Neuronal stem cell (in vitro differentiated cells): ENCODE measurements at regions not wholly inside any gene's neighbourhood (a gene's known extent, or its start where the extent isn't known, plus 50 kb on each side); places are given as distances from the start of the nearest gene placed in this dataset.
"Not testable (repeated sequence)": the region's sequence is repeated elsewhere in the genome, so short reads cannot be mapped to it uniquely, and the experiment has no call there.

ENCODE experiments used
- DNase-seq: peaks from one replicate; pipeline ENCODE4 v3.0.0-alpha.2; 2013; ENCODE audit warnings: low spot score
- H2AFZ ChIP-seq: one replicate; pipeline ENCODE4 v1.6.1; 2013; ENCODE audit warnings: mild to moderate bottlenecking, low read length, inconsistent platforms
- H2AK5ac ChIP-seq: 2 replicates; pipeline ENCODE4 v1.6.1; 2013; ENCODE audit warnings: low read depth, mild to moderate bottlenecking, inconsistent platforms, low read length, moderate library complexity, mixed read lengths
- H2BK120ac ChIP-seq: 2 replicates; pipeline ENCODE4 v1.6.1; 2013; ENCODE audit warnings: low read depth, mild to moderate bottlenecking, inconsistent platforms, low read length, moderate library complexity, mixed read lengths
- H2BK12ac ChIP-seq: one replicate; pipeline ENCODE4 v1.6.1; 2013; ENCODE audit warnings: low read length, inconsistent platforms
- H2BK15ac ChIP-seq: 2 replicates; pipeline ENCODE4 v1.6.1; 2013; ENCODE audit warnings: mild to moderate bottlenecking, low read length, inconsistent platforms, mixed read lengths
- H2BK5ac ChIP-seq: one replicate; pipeline ENCODE4 v1.6.1; 2013; ENCODE audit warnings: inconsistent platforms, mild to moderate bottlenecking, low read length, moderate library complexity
- H3K14ac ChIP-seq: one replicate; pipeline ENCODE4 v1.6.1; 2013; ENCODE audit warnings: low read length, inconsistent platforms
- H3K18ac ChIP-seq: 2 replicates; pipeline ENCODE4 v1.6.1; 2013; ENCODE audit warnings: low read length, inconsistent platforms
- H3K23ac ChIP-seq: 2 replicates; pipeline ENCODE4 v1.6.1; 2013; ENCODE audit warnings: low read depth, mild to moderate bottlenecking, mixed read lengths, low read length, inconsistent platforms; ENCODE audit not compliant: poor library complexity
- H3K27ac ChIP-seq: replicated peaks from 3 replicates; pipeline ENCODE4 v1.5.1; 2013; ENCODE audit warnings: low read length, inconsistent platforms
- H3K27me3 ChIP-seq, 3 experiments: 2 replicates each; pipeline ENCODE4 v1.6.1; 2013; ENCODE audit warnings: low read length in 3 of 3, mild to moderate bottlenecking in 2 of 3, inconsistent platforms in 1 of 3, low read depth in 1 of 3, mixed read lengths in 1 of 3, moderate library complexity in 1 of 3; ENCODE audit not compliant: control insufficient read depth in 3 of 3, insufficient read depth in 3 of 3
- H3K36me3 ChIP-seq, 2 donors: replicated peaks in 1 of 2; 2 replicates each; pipeline ENCODE4 v1.6.1; 2013; ENCODE audit warnings: low read length in 2 of 2; ENCODE audit not compliant: control insufficient read depth in 2 of 2, insufficient read depth in 2 of 2
- H3K4ac ChIP-seq: 2 replicates; pipeline ENCODE4 v1.6.1; 2013; ENCODE audit warnings: inconsistent platforms, mild to moderate bottlenecking, low read length, moderate library complexity
- H3K4me1 ChIP-seq, 2 donors: 1 replicate in 1 of 2; 2 replicates in 1 of 2; pipeline ENCODE4 v1.6.1; 2013; ENCODE audit warnings: low read length in 2 of 2, low read depth in 1 of 2; ENCODE audit not compliant: control insufficient read depth in 2 of 2, insufficient read depth in 1 of 2
- H3K4me2 ChIP-seq: one replicate; pipeline ENCODE4 v1.6.1; 2013; ENCODE audit warnings: mild to moderate bottlenecking, low read length, inconsistent platforms; ENCODE audit not compliant: insufficient read depth, poor library complexity, severe bottlenecking
- H3K4me3 ChIP-seq, 2 donors: 2 replicates each; pipeline ENCODE4 v1.5.1; 2013; ENCODE audit warnings: low read length in 2 of 2, mild to moderate bottlenecking in 2 of 2, inconsistent platforms in 1 of 2, moderate library complexity in 1 of 2
- H3K79me1 ChIP-seq: one replicate; pipeline ENCODE4 v1.6.1; 2013; ENCODE audit warnings: low read depth, mild to moderate bottlenecking, inconsistent platforms, low read length, moderate library complexity
- H3K9ac ChIP-seq: one replicate; pipeline ENCODE4 v1.6.1; 2013; ENCODE audit warnings: mild to moderate bottlenecking, low read depth, low read length, inconsistent platforms; ENCODE audit not compliant: poor library complexity
- H3K9me3 ChIP-seq, 2 donors: replicated peaks in 1 of 2; 2 replicates each; pipeline versions ENCODE3 to v1.6.1; 2013; ENCODE audit warnings: low read length in 2 of 2, mild to moderate bottlenecking in 2 of 2, inconsistent platforms in 1 of 2, low read depth in 1 of 2, mixed read lengths in 1 of 2, moderate library complexity in 1 of 2; ENCODE audit not compliant: control insufficient read depth in 2 of 2, insufficient read depth in 1 of 2
- H4K8ac ChIP-seq: one replicate; pipeline ENCODE4 v1.6.1; 2013; ENCODE audit warnings: low read depth, mild to moderate bottlenecking, inconsistent platforms, low read length, moderate library complexity
- H4K91ac ChIP-seq: one replicate; pipeline ENCODE4 v1.6.1; 2013; ENCODE audit warnings: low read length, low read depth, mild to moderate bottlenecking, inconsistent platforms; ENCODE audit not compliant: poor library complexity
- WGBS, 2 donors: extraction: QIAGEN DNeasy Blood & Tissue Kit; methylation state at CpG; one replicate each; pipeline ENCODE4 v1.1.7; 2013; ENCODE audit warnings: missing lambda C conversion rate in 2 of 2, mixed read lengths in 1 of 2; ENCODE audit not compliant: insufficient read length in 2 of 2, insufficient replicate concordance in 1 of 2; ENCODE audit errors: extremely low coverage in 2 of 2; 5-methylcytosine and 5-hydroxymethylcytosine counted together

DNA sequence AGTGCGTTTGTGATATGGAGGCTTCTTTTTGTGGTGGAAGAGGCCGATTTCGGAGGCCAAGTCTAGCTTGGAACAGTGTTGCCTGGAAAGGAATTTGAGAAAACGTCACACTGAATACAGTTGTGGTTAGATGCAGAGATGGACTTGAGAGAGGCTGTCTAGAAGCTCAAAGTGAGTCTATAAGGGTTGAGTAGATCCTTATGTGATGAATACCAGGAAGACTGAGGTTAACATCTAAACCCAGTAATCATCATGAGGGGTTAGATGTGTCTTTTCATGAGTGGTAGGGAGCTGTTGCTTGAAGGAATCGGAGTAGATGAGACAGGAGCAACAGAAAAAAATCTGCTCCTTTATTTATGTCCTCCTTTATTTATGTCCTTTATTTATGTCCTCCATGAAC is 114.6 kb upstream of the IVNS1ABP start:
- no peaks in the 10 kb centered on the region for H3K36me3 ChIP-seq
- H2BK5ac ChIP-seq: no peak overlapping the region
- no peak overlapping the region for H3K23ac ChIP-seq
- no peak overlapping the region for H3K4me3 ChIP-seq
- no peak overlapping the region for H3K4me2 ChIP-seq
- H3K4ac ChIP-seq: no peak overlapping the region
- H3K27me3 ChIP-seq: no peaks in the 10 kb centered on the region
- H3K27ac ChIP-seq: no peak overlapping the region
- no peak overlapping the region for H4K8ac ChIP-seq
- no peak overlapping the region for H3K9ac ChIP-seq
- no peak overlapping the region for H2BK15ac ChIP-seq
- no peak overlapping the region for H2BK120ac ChIP-seq
- H3K18ac ChIP-seq: no peak overlapping the region
- H3K4me1 ChIP-seq: no peaks in the 10 kb centered on the region
- no peak overlapping the region for H3K14ac ChIP-seq
- no peak overlapping the region for H4K91ac ChIP-seq
- no peak overlapping the region for H2BK12ac ChIP-seq
- no peak overlapping the region for H2AFZ ChIP-seq
- WGBS, 2 donors: no CpG with 5 or more reads among the region's 5 CpGs
- H3K79me1 ChIP-seq: no peaks in the 10 kb centered on the region
- no peak overlapping the region for H2AK5ac ChIP-seq
- no peak for DNase-seq
- H3K9me3 ChIP-seq: no peaks in the 10 kb centered on the region

DNA sequence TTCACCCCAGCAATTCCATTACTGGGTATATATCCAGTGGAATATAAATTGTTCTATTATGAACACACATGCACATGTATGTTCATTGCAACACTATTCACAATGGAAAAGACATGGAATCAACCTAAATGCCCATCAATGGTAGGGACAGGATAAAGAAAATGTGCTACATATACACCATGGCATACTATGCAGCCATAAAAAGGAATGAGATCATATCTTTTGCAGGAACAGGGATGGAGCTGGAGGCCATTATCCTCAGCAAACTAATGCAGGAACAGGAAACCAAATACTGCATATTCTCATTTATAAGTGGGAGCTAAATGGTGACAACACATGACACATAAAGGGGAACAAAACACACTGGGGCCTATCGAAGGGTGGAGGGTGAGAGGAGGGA is 112.6 kb upstream of the IVNS1ABP start:
- H3K9ac ChIP-seq, H3K18ac ChIP-seq, H2BK15ac ChIP-seq, H3K4me1 ChIP-seq, H3K36me3 ChIP-seq, DNase-seq, H2AK5ac ChIP-seq, H2BK5ac ChIP-seq, H3K27ac ChIP-seq, H2BK12ac ChIP-seq, H2AFZ ChIP-seq, H3K79me1 ChIP-seq, H3K27me3 ChIP-seq, H3K9me3 ChIP-seq, H3K23ac ChIP-seq, H2BK120ac ChIP-seq, H4K8ac ChIP-seq, H3K4me2 ChIP-seq, H3K4me3 ChIP-seq, H4K91ac ChIP-seq, H3K4ac ChIP-seq, H3K14ac ChIP-seq: not testable (repeated sequence)
- no CpG with 5 or more reads among the region's 1 CpG for WGBS, 2 donors

DNA sequence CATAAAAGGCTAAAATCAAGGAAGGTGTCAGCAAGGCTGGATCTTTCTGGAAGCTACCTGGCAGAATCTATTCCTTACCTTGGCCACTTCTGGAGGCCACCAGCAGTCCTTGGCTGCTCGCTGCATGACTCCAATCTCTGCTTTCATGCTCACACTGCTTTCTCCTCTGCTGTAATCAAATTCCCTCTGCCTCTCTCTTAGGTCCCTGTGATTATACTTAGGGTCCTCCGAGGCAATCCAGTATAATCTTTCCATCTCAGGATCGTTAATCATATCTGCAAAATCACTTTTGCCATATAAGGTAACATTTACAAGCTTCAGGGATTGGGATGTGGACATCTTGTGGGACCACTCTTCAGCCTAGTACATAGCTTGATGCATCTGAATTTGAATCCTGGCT is 110.7 kb upstream of the IVNS1ABP start:
- Histone ChIP-seq H2BK12ac (no peak overlapping the region), H3K79me1 (no peaks in the 10 kb centered on the region), H3K4me1 (no peaks in the 10 kb centered on the region), H4K91ac (no peak overlapping the region), H3K9ac (no peak overlapping the region), H2AFZ (no peak overlapping the region), H3K14ac (no peak overlapping the region), H3K36me3 (no peaks in the 10 kb centered on the region), H2BK5ac (no peak overlapping the region), H4K8ac (no peak overlapping the region), H3K4me2 (no peak overlapping the region), H2BK120ac (no peak overlapping the region), H3K27ac (no peak overlapping the region), H3K27me3 (no peaks in the 10 kb centered on the region), H3K4ac (no peak overlapping the region), H3K4me3 (no peak overlapping the region), H3K18ac (no peak overlapping the region), H2BK15ac (no peak overlapping the region), H2AK5ac (no peak overlapping the region), H3K9me3 (no peaks in the 10 kb centered on the region), H3K23ac (no peak overlapping the region)
- no peak for DNase-seq
- WGBS, 2 donors: no CpG with 5 or more reads among the region's 3 CpGs

DNA sequence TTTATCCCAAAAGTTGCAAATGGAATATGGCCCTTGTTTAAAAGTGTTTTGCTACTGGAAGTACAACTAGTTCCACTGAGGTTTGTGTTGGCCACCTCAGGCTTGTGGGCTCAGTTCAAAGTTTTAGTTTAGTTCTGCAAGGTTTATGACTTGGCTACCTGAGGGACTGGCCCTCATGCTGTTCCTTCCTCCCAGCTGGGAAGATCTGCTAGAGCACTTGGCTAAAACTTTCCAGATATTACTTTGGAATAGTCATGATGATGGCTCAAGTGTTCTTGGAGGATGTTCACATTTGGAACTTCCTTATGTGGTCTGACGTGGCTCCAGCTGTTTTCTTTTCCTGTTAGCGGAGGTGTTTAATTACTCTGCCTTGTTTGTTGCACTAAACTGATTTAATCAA is 110.2 kb upstream of the IVNS1ABP start:
- no peaks in the 10 kb centered on the region for H3K36me3 ChIP-seq
- no peak overlapping the region for H3K4me2 ChIP-seq
- no peak overlapping the region for H2AK5ac ChIP-seq
- H2AFZ ChIP-seq: no peak overlapping the region
- H3K79me1 ChIP-seq: no peaks in the 10 kb centered on the region
- no peak overlapping the region for H3K4me3 ChIP-seq
- no peak overlapping the region for H2BK12ac ChIP-seq
- no peak overlapping the region for H2BK5ac ChIP-seq
- no peak overlapping the region for H3K27ac ChIP-seq
- H3K18ac ChIP-seq: no peak overlapping the region
- DNase-seq: no peak
- H3K4me1 ChIP-seq: no peaks in the 10 kb centered on the region
- H3K23ac ChIP-seq: no peak overlapping the region
- no peaks in the 10 kb centered on the region for H3K27me3 ChIP-seq
- H4K91ac ChIP-seq: no peak overlapping the region
- no peak overlapping the region for H4K8ac ChIP-seq
- no CpG with 5 or more reads among the region's 2 CpGs for WGBS, 2 donors
- no peaks in the 10 kb centered on the region for H3K9me3 ChIP-seq
- no peak overlapping the region for H2BK15ac ChIP-seq
- no peak overlapping the region for H3K4ac ChIP-seq
- no peak overlapping the region for H2BK120ac ChIP-seq
- no peak overlapping the region for H3K14ac ChIP-seq
- H3K9ac ChIP-seq: no peak overlapping the region
